ENCODE measurements at regions not wholly inside any gene's neighbourhood (a gene's known extent, or its start where the extent isn't known, plus 50 kb on each side); places are given as distances from the start of the nearest gene placed in this dataset.

DNA sequence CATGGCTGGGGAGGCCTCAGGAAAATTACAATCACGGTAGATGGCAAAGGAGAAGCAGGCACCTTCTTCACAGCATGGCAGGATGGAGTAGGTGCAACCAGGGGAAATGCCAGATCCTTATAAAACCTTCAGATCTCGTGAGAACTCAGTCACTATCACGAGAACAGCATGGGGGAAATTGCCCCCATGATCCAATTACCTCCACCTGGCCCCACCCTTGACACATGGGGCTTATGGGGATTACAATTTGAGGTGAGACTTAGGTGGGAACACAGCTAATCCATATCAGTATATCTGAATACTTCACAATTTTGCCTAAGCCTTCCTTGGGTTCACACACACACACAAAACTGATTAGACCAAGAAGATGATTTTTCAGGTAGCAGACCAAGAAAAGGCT lies 145.1 kb upstream of the COL1A2 start:
- TF ChIP-seq EGR1 (conservative IDR thresholded peaks at IDR 0.05) (no peak), NFE2L1 (tag; IDR thresholded peaks at IDR 0.05; ENCODE audit: borderline replicate concordance, low read depth) (no peak), MAFK (IDR thresholded peaks at IDR 0.05; ENCODE audit: low read length) (no peak), GTF2F1 (IDR thresholded peaks at IDR 0.05; ENCODE audit: low read depth, low read length) (no peak), SIN3B (IDR thresholded peaks at IDR 0.05; ENCODE audit: low read depth) (no peak), SIN3A (IDR thresholded peaks at IDR 0.05; ENCODE audit: borderline replicate concordance in 2 of 2, control insufficient read depth in 1 of 2, low read depth in 2 of 2, low read length in 2 of 2) (no peak)
- TF ChIP-seq, protein P1, sequence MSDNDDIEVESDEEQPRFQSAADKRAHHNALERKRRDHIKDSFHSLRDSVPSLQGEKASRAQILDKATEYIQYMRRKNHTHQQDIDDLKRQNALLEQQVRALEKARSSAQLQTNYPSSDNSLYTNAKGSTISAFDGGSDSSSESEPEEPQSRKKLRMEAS (CRISPR knock-in tag; IDR thresholded peaks at IDR 0.05): no peak
